Stimulated activated CD8-positive, alpha-beta memory T cell treated with anti-CD3 and anti-CD28 coated beads, Interleukin-7, amount 100 ng/mL, for 48 hours (primary cell): ENCODE measurements at regions not wholly inside any gene's neighbourhood (a gene's known extent, or its start where the extent isn't known, plus 50 kb on each side); places are given as distances from the start of the nearest gene placed in this dataset.
A peak's percentile ranks its signal among the peaks of the same experiment; 100 is the strongest.

Source experiments
- DNase-seq, 2 donors: peaks; one replicate each; pipeline ENCODE4 v3.0.0-alpha.2; 2020; ENCODE audit warnings: low read depth in 1 of 2; ENCODE audit errors: extremely low read depth in 1 of 2

DNA sequence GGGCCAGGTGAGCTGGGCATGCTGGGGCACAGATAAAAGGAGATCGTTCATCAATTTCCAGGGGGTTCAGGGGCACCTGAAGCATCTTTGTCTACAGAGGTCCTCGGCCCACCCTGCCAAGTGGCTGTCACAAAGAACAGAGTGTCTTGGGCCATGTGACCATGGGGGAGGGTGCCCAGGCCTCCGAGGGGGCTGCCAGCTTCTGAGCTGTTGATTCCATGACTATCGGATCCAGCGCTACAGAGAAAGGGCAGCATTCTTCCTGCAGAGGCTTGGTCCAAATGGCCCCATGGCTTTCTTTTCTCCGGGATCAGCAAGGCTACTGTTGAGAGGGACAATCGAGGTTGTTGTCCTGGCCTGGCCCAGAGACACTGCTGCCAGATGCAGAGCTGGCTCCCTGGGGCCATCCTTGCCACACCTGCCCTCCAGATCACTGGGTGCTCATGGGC lies 289.2 kb downstream of the ZSWIM6 start:
- DNase-seq = no peak

DNA sequence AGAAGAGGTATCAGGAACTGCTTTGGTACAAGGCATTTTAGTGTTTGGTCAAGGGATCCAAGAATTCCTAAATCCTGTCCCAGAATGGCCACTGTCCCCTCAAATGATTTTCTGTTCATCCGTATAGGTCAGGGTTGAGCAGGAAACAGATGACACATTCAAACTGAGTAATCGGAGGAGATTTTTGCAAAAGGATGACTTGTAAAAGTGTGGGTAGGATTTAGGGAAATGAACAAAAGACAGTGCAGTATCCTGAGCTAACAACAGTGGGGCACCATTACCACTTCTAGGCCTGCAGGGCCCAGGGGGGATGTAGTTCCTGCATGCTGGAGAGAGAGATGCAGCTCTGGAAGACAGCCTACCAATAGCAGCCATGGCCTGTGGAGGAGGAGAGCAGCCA lies 290.1 kb downstream of the ZSWIM6 start:
- DNase-seq = no peak

DNA sequence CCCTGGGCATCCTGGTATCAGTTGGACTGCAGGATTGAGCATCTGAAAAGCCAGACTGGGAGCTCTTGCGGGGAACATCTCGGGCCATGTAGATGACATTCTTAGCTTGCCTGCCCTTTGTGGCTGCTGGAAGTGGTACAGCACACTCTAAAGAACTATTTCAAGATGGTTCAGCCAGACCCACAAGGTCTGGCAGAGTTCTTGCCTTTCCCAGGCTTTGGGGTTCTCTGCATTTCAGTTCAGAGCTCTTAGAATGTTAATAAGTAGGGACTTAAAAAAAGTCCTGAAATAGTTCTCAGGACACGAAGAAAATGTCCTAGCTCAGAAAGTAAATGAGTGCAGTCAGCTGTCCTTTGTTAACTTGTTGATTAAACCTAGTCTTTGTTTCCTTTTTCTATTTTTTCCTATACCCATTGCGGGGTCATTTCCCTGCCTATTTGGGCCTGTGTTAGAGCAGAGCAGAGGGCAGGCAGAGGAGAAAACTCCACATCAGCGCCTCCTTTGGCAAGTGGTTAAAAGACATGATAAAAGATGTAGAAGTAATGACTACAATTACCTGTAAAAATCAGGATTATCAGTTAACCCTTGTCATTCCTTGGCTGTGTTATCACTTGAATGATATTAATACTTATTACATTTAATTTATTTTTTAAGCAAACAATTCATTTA lies 291.5 kb downstream of the ZSWIM6 start:
- DNase-seq = no peak

DNA sequence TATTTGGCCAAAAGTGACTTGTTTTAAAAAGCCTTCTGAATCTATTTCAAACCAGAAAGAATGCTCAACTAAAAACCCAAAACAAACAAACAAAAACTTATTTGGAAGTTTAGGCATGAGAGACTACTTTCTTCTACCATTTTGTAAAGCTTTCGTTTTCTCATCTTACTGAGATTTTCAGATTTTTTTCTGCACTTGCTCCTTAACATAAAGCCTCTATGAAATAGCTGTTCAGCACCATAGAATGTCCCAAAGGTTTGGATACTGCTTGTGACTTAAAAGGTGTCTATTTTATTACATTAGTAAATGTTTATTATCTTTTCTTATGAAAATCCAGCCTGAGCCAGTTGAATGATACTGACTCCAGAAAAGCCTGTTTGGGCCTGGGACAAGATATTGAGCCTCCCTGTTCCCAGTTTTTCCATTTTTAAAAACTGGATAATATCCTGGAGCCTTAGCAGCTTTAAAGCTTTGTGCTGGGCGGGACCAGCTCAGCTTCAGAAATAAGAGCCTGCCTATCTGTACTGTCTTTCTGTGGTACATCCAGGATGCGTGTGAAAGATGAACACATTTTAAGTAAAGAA lies 292.6 kb downstream of the ZSWIM6 start:
- no peak for DNase-seq

DNA sequence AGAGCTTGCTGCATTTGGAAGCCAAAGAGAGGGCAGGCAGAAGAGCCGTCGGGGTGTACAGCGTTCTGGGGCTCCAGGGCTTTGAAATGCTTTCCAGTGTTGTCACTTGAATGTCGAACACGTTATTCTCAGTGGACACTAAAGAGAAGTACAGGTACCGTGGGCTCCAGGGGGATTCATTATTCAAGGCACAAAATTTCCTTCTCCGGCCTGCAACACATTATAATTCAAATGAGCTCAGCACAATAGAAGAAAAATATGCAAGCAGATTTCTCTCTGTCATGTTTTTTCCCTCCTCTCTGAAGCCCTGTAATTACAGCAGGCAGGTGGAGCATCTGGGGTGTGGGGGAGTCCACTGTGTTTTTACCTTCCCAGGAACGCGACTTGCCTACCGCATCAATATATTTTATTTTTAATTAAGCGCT lies 293.1 kb downstream of the ZSWIM6 start:
- DNase-seq = no peak

DNA sequence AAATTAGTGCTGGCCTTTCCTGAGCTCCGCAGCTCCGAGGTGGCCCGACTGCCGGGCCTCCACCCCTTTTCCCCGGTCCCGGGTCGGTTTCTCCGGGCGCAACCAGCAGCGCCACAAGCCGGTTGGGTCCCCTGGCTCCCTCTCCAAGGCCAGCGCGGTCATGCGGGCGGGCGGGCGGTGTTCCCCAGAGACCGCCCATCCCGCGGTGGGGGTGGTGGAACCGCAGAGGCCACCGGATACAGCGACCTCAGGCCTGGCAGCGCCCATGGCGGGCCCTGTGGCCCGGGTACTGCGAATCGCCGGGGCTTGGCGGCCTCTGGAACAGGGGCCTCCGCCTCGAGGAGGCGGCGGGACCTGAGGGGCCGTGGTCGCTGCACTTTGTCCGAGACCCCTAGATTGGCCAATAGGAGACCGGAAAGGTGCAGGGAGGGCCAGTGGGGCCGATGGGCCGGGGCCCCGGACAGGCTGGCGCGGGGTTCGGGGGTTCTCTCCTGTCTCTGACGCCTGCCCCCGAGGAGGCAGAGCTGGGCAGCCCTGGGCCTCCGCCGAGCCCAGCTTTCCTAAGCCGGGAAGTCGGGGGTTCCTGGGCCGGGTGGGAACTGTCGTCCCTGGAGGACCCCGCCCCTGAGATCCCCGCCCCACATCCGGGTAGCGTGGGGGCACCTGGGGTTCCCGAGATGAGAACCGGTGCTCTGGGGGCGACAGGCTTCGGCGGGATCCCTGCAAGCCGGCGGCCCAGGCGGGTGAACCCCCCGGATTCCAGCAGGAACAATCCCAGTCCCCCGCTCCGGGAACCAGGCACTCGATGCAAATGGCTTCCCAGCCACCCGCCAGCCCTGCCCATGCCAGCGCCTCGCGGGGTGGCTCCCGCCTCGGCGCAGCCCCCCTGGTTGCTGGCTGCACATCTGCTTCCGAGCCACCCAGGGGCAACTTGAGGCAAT lies 293.9 kb downstream of the ZSWIM6 start:
- DNase-seq = peak; percentile 26 to 29

DNA sequence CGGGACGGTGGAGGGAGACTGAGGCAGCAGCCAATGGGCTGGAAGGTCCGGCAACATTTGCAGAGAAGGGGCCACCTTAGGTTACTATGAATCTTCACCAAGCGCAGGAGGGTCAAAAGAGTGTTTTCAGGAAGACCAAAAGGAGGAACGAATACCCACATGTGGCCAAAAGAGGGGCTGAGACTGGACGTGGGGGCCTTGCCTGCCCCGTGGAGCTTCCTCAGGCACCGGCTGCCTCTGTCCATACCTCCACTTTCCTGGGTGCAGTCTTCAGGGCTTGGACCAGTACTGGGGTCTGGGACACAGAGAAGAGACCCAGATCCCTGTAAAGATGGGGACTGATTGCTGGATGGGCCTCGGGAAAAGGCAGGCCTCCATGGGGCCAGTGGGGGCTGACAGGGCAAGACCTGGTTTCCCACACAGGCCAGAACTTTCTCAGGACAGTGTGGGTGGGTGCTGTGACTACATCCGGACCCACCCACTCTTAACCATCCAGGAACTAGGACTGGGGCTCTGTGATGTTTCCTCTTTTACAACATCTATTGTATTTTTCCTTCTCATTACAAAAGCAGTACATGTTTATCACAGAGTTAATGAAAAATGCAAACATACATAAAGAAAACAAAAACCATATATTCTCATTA lies 294.7 kb downstream of the ZSWIM6 start:
- no peak for DNase-seq

DNA sequence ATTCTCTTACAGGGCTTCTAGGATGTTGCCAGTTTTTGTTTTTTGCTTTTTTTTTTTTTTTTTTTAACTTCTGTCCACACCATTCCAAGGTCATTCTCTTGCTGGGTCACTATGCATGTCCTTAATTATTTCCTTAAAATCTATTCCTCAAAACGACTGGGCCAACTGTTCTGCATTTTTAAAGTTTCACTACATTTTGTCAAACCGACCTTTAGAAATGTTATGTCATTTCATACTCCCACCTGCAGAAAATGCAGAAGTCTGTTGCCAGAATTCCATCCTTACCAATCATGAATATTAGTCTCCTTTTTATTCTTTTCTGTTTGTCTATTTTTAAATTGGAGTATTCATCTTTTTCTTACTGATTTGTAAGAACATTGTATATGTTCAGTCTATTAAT lies 295.5 kb downstream of the ZSWIM6 start:
- no peak for DNase-seq

DNA sequence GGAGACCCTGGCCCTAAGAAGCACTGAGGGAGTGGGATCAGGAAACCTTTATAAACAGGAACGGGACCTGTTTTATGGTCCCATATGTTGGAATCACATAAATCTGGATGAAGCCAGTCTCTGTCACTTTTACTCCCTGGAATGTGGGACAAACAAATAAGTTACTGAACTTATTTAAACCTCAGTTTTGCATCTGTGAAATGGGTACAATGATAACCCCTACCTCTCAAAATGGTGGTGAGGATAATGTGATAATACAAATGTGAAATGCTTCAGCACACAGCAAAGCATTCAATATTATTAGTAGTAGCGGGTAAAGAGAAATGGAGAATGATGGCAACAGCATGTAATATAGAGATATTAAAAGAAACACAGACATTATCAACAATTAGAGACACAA lies 298.9 kb downstream of the ZSWIM6 start:
- DNase-seq = no peak

DNA sequence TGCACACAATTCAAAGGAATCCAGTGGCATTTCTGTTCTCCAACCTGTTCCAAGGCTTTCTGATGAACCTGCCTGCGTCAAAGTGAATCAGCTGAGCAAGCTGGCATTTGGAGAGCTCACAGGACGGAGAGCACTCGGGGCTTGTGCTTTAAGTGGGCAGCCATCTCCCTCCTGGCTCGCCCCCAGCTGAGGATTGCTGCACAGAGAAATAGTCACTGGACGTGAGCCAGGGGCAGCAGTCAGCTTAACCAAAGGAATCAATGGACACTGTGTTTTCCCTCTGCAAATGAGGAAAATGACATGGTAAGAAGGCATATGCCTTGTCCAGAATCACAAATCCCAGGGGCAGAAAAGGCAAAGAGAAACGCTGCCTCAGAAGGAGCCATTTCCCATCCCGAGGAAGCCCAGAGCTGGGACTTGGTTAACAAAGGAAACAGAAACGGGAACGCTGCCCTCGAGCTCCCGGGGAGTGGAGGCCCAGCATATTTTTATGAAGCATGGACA lies 299.4 kb downstream of the ZSWIM6 start:
- no peak for DNase-seq

DNA sequence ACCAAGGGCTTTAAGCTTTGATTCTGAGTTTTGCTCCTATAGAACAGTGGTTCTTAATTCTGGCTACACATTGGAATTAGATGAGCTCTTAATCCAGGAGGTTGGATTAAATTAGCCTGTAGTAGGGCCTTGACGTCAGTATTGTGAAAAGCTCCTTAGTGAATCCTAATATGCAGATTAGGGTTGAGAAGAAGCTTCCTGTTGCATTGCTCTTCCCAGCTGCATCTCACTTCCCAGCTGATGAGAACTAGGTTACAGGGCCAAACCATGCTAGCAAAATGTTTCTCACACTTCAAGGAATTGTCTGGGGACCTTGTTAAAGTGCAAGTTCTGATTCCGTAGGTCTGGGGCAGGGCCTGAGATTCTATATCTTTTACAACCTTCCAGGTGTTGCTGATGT lies 300.0 kb downstream of the ZSWIM6 start:
- DNase-seq = no peak

DNA sequence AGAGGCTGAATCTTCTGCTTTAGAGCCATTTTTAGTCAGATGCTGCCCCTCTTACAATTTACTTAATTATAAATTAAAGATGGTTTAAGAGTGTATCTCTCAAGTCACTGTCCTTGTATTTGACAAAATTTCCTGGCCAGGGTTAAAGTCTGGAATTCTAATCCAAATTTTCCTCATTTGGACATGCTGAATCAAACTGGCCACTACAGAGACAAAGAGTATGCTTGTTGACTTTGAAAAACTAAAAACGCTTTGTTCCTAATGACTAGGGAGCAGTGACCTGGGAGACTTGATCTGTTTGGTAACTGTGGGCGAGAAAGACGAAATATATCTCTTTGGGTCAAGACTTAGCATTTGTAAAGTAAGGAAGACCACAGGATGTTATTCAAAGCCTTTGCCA lies 303.2 kb downstream of the ZSWIM6 start:
- DNase-seq = no peak

DNA sequence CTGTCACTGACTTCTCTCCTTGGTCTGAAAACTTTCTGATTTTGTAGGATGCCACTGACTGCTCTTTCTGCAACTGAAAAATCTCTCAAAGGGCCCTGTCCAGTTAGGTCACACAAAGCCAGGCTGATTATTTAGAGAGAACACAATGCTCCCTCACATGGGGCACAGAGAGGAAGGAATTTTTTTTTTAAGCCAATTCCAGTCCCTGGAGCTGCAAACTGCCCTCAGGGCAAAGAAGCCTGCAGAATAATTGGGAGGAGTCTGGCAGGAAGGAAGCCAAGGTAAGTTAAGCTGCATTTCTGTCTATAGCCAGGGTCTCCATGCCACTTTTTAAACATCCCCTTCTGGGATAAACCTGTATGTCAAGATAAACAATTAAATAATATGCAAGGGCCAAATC lies 305.5 kb downstream of the ZSWIM6 start:
- DNase-seq = no peak

DNA sequence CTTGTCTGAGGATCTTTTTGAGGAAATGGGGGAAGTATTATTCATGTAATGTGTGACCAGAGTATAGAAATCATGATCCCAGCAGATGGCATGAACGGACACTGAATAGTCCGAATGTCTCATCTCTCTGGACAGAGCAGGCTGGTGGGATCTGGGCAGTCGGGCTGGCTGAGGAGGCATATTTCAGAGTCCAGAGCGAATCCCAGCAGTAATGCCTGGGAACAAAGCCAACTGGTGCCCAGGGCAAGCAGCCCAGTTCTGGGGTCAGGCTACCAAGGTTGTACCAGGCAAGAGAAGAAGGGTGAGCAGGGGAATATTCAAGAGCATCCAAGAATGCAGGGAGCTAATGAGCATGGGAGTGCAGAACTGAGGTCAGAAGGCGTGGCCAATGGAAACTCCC lies 306.4 kb downstream of the ZSWIM6 start:
- DNase-seq = no peak

DNA sequence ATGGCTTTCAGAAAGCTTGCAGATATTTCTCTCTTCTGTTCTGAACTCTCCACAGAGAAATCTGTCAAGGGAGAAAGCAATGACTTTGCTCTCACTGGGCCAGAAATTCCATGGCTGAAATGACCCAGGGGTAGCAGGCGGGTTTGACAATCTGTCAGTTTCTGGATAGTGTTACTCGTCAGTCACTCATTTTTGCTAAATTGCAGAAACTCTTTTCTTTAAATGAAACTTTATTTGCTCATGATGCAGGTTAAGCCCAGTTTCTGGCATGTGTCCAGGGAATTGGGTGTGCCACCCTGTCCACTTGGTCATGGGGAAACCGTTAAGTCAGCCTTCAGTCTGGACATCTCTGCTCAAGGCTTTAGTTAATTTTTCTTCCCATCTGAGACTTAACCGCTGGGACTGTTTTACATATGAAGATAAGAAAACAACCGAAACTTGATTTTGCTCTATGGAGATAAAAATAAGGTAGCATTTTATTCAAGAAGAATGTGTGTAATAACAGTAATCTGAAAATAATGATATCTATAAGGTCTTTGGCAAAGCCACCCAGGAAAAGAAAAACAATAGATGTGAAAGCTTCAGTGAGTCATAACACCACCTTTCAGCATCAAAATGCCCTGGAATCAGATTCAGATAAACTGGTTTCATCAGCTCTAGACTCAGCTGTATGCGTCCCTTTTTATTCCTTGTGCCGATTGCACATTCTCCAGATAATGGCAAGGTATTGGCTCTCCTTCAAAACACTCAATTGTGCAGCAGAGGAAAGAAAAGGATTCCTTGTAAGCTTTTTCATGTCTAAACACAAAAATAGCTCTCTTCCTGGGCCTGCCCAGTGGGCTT lies 308.3 kb downstream of the ZSWIM6 start:
- DNase-seq = no peak

DNA sequence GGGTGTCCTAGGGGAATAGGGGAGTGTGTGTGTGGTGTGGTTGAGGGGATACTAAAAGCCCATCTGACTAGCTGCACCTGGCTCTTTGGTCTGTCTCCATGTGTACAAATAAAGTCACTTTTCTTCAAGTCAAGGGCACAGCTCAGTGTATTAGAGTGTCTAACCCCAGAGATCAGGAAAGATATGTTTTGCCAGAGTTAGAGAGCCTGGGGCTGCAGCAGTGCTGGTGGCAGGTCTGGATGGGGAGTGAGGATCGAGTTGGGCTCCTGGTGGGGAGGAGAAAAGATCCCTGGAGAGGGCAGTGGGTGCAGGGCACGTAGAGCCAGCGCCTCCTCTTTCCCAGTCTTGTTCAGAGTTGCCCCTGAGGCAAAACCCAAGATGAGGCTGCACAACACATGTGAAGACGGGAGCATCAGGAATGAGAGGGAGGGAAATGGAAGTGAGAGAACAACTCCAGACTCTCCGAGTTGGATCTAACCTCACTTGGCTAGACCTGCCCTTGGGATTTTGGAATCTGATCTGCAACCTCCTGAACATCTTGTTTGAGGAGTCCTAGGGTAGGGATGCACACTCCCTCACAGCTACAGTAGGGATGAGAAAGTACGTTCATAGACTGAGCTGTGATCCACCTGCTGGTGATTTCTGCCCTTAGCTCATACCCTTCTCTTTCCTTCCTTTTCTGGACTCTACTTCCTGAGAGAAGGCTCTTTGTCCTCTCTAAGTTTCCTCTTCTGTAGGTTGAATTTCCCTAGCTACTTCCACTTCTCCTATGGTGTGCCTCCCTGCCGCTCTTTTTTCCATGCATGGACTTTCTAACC lies 309.9 kb downstream of the ZSWIM6 start:
- no peak for DNase-seq

DNA sequence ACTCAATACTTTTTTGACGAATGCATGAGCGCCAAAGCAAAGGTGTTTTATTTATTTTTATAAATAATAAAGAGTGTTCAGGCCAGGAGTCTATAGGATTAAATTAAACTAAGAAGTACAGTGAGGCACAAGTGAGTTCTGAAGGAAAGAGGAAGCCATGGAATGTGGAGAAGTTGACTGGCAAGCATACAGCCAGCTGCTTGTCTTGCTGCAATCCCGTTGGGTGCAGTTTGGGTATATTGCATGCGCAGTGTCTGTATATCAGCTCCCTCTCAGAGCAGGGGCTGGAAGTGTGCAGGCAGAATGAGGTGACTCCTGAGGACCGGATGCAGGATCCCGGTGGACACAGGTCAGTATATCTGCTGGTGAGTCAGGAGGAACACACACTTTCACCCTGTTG lies 315.6 kb downstream of the ZSWIM6 start:
- no peak for DNase-seq

DNA sequence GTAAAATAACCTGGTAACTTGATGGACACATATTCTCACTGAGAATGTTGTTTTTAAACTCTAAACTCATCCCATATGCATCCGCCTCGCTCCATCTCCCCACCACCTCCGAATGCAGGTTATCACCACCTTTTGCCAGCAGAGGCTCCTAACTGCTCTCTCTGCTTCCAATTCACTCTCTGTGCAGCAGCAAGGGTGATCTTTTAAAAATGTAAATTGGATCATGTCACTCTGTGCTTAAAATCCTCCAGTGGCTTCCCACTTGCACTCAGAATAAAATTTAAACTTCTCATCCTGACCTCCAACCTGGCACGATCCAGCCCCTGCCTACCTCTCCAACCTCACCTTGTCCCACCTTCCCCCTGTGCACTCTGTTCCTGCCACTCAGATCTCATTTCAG lies 317.2 kb downstream of the ZSWIM6 start:
- no peak for DNase-seq

DNA sequence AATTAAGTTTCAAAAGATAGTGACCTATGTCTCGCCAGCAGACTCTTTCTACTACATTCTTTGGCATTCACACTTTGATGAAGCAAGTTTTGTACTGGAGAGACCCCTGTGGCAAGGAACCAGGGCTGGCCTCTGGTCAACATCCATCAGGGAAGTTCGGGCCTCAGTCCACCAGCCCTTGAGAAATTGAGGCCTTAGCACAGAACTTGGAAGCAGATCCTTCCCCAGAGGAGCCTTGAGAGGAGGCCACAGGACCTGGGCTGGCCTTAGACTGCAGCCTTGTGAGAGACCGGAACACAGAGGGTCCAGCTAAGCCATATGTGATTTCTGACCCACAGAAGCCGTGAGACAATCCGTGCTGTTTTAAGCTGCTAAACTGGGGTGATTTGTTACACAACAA lies 317.9 kb downstream of the ZSWIM6 start:
- DNase-seq = no peak
